Prostate gland (tissue), 2 donors: ENCODE measurements at regions not wholly inside any gene's neighbourhood (a gene's known extent, or its start where the extent isn't known, plus 50 kb on each side); places are given as distances from the start of the nearest gene placed in this dataset.

Source experiments
- POLR2A ChIP-seq: fragments of 450-650 bp; IDR thresholded peaks from one replicate; pipeline ENCODE4 v1.6.1; 2016; ENCODE audit warnings: antibody characterized with exemption, mild to moderate bottlenecking
- POLR2AphosphoS5 ChIP-seq: sonication (generic); formaldehyde crosslinking; IDR thresholded peaks from one replicate; pipeline ENCODE4 v1.6.1; 2017; ENCODE audit warnings: antibody characterized with exemption
- TF ChIP-seq, protein P1 (sequence below), 4 experiments: fragments of 200-600 bp in 2 of 4; fragments of 450-650 bp in 2 of 4; sonication (generic) in 2 of 4; IDR thresholded peaks; 1 replicate in 3 of 4; 2 replicates in 1 of 4; pipeline ENCODE4 v1.5.1; 2016 to 2019; ENCODE audit warnings: antibody characterized with exemption in 4 of 4, mild to moderate bottlenecking in 2 of 4, moderate library complexity in 2 of 4

- TF ChIP-seq, protein P1, sequence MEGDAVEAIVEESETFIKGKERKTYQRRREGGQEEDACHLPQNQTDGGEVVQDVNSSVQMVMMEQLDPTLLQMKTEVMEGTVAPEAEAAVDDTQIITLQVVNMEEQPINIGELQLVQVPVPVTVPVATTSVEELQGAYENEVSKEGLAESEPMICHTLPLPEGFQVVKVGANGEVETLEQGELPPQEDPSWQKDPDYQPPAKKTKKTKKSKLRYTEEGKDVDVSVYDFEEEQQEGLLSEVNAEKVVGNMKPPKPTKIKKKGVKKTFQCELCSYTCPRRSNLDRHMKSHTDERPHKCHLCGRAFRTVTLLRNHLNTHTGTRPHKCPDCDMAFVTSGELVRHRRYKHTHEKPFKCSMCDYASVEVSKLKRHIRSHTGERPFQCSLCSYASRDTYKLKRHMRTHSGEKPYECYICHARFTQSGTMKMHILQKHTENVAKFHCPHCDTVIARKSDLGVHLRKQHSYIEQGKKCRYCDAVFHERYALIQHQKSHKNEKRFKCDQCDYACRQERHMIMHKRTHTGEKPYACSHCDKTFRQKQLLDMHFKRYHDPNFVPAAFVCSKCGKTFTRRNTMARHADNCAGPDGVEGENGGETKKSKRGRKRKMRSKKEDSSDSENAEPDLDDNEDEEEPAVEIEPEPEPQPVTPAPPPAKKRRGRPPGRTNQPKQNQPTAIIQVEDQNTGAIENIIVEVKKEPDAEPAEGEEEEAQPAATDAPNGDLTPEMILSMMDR (IDR thresholded peaks at IDR 0.05) = no peak
- TF ChIP-seq POLR2AphosphoS5 (no peak), POLR2A (no peak)
Observed at GRCh38 chrX:82842286-82842685, 665.8 kb upstream of the POU3F4 start.
